ENCODE measurements at regions not wholly inside any gene's neighbourhood (a gene's known extent, or its start where the extent isn't known, plus 50 kb on each side); places are given as distances from the start of the nearest gene placed in this dataset.

- peak; percentile 48 for DNase-seq (ENCODE audit: low spot score)
- intact Hi-C loops (cut with micrococcal nuclease; ENCODE audit: unreplicated experiment) = loop anchor here (1.0 to 5.0 kb wide), 3 partner anchors 77 to 303 kb away; no protein-coding TSS in a partner anchor
- no peaks in the 10 kb centered on the region for H3K27me3 ChIP-seq (ENCODE audit: control insufficient read depth in 1 of 2, insufficient read depth in 2 of 2, low read length in 2 of 2)
- H3K27ac ChIP-seq (ENCODE audit: extremely low read length, insufficient read depth, low read length) = no peak overlapping the region
- H2AFZ ChIP-seq (ENCODE audit: low read length) = no peak overlapping the region
- no peaks in the 10 kb centered on the region for H3K79me2 ChIP-seq (ENCODE audit: insufficient read depth, low read length)
- H3K4me1 ChIP-seq (ENCODE audit: insufficient read depth, low read length) = no peaks in the 10 kb centered on the region
- H4K20me1 ChIP-seq (ENCODE audit: insufficient read depth, low read length) = no peaks in the 10 kb centered on the region
- ChIA-PET POLR2A (no interaction called here), CTCF (ENCODE audit: low intra/inter-chr PET ratio, low total read pairs) (interaction anchor here (1.0 to 2.9 kb wide), 3 partner anchors 77 to 303 kb away, joined by 3 to 28 read pairs (median 11); no protein-coding TSS in a partner anchor)
- FAIRE-seq = peak; percentile 60
- 8% methylated on average over 9 of the region's 9 CpGs for WGBS (ENCODE audit: low lambda C conversion rate)
- TF ChIP-seq FOSL2 (CRISPR knock-in tag; IDR thresholded peaks at IDR 0.05) (0 out of 2 replicates have a peak, but pooled peaks have one; percentile 34), ZNF275 (CRISPR knock-in tag; IDR thresholded peaks at IDR 0.05; ENCODE audit: borderline replicate concordance) (no peak), RAD21 (CRISPR knock-in tag; IDR thresholded peaks at IDR 0.05) (0 out of 2 replicates have a peak, but pooled peaks have one; percentile 45), SKI (IDR thresholded peaks at IDR 0.05; ENCODE audit: partially characterized antibody) (no peak), ZNF674 (CRISPR knock-in tag; IDR thresholded peaks at IDR 0.05; ENCODE audit: low read depth) (no peak), AGO1 (IDR thresholded peaks at IDR 0.05; ENCODE audit: low read depth, low read length, poor library complexity, severe bottlenecking) (no peak), SMC3 (IDR thresholded peaks at IDR 0.05; ENCODE audit: low read length) (peak; percentile 82), CTCF (CRISPR knock-in tag; IDR thresholded peaks at IDR 0.05) (peak; percentile 90), ZNF280B (CRISPR knock-in tag; IDR thresholded peaks at IDR 0.05; ENCODE audit: borderline replicate concordance) (no peak), STAG1 (CRISPR knock-in tag; IDR thresholded peaks at IDR 0.05) (peak; percentile 69), XRCC5 (optimal IDR thresholded peaks at IDR 0.05; ENCODE audit: low read length) (peak; percentile 63)
- H3K9ac ChIP-seq (ENCODE audit: insufficient read depth, low read depth, low read length) = no peak overlapping the region
- BruUV-seq (replicated peaks) = no TSS peak
- H3K4me3 ChIP-seq (replicated peaks in 1 of 3; ENCODE audit: insufficient read depth in 1 of 3, low read depth in 2 of 3, low read length in 3 of 3) = no peak overlapping the region
- in situ Hi-C loops (cut with HindIII; ENCODE audit: extremely low pct_ligation_motif_present, low pct_unique_long_range_greater_than_20kb) = no loop called here
- H3K36me3 ChIP-seq (replicated peaks in 1 of 2; ENCODE audit: control insufficient read depth in 1 of 2, insufficient read depth in 2 of 2, low read length in 2 of 2) = no peaks in the 10 kb centered on the region
- ATAC-seq = peak; percentile 94
- H3K9me3 ChIP-seq (ENCODE audit: low read length) = no peaks in the 10 kb centered on the region
- no peak overlapping the region for H3K4me2 ChIP-seq (ENCODE audit: low read depth, low read length)
Observed at GRCh38 chr12:13864081-13864673, 117.2 kb downstream of the GRIN2B start.

Measured in HepG2 (cell line).